ENCODE measurements at regions not wholly inside any gene's neighbourhood (a gene's known extent, or its start where the extent isn't known, plus 50 kb on each side); places are given as distances from the start of the nearest gene placed in this dataset.
"Not testable (repeated sequence)": the region's sequence is repeated elsewhere in the genome, so short reads cannot be mapped to it uniquely, and the experiment has no call there.

DNA sequence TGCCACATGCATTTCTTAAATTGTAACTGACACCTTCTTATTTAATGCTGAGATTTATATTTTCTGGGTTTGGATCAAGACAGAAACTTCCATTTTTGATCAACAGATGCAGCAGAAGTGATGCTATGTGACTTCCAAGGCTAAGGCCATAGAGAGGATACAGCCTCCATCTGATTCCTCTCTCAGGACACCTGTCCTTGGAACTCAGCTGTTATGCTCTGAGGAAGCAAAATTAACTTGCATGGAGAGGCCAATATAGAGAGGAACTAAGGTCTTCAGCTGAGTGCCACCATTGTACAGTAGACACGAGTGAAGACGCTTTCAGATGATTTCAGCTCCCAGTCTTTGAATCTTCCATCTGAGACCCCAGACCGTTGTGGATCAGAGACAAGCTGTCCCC, 296.9 kb upstream of the TBL1XR1 start:
- H4K20me1 ChIP-seq (ENCODE audit: insufficient read depth, low read length): no peaks in the 10 kb centered on the region
- H3K4me1 ChIP-seq (ENCODE audit: insufficient read depth, low read length): peaks cover 16% of the 10 kb centered on the region
- H3K9me3 ChIP-seq (ENCODE audit: low read depth, low read length): no peaks in the 10 kb centered on the region
- H3K27me3 ChIP-seq (ENCODE audit: insufficient read depth, low read length): no peaks in the 10 kb centered on the region
- no peaks in the 10 kb centered on the region for H3K36me3 ChIP-seq (ENCODE audit: insufficient read depth, low read length)
- H3K4me2 ChIP-seq (ENCODE audit: insufficient read depth, low read length): no peak overlapping the region
- no peaks in the 10 kb centered on the region for H3K79me2 ChIP-seq (ENCODE audit: insufficient read depth, low read length)
- no peak overlapping the region for H3K27ac ChIP-seq (ENCODE audit: low read depth, low read length)
- DNase-seq (ENCODE audit: insufficient read length, low spot score, missing footprints): no peak
- TF ChIP-seq, protein P1, sequence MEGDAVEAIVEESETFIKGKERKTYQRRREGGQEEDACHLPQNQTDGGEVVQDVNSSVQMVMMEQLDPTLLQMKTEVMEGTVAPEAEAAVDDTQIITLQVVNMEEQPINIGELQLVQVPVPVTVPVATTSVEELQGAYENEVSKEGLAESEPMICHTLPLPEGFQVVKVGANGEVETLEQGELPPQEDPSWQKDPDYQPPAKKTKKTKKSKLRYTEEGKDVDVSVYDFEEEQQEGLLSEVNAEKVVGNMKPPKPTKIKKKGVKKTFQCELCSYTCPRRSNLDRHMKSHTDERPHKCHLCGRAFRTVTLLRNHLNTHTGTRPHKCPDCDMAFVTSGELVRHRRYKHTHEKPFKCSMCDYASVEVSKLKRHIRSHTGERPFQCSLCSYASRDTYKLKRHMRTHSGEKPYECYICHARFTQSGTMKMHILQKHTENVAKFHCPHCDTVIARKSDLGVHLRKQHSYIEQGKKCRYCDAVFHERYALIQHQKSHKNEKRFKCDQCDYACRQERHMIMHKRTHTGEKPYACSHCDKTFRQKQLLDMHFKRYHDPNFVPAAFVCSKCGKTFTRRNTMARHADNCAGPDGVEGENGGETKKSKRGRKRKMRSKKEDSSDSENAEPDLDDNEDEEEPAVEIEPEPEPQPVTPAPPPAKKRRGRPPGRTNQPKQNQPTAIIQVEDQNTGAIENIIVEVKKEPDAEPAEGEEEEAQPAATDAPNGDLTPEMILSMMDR (IDR thresholded peaks at IDR 0.05; ENCODE audit: extremely low read depth, low read depth, low read length): no peak
- no peak overlapping the region for H2AFZ ChIP-seq (ENCODE audit: low read length)
- H3K4me3 ChIP-seq (ENCODE audit: insufficient read depth, low read length): no peak overlapping the region

DNA sequence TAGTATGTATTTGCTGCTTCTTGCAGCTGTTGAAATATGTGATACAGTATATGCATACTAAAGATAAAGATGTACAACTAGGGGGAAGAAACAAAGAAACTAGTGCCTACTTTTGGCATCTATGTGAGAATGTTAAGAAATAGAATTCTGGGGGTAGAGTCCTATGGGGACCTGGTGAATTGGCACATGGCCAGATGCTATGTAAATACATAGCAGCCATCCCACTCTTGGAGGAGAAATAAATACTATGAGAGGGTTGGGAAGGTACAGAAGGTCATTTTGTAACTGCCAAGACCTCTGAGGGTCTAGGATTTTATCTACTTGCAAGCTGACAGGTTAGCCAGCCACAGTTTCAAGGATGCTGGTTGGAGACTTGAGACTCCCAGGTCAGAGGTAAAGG, 298.3 kb upstream of the TBL1XR1 start:
- DNase-seq (ENCODE audit: insufficient read length, low spot score, missing footprints): no peak
- peaks cover 15% of the 10 kb centered on the region for H3K4me1 ChIP-seq (ENCODE audit: insufficient read depth, low read length)
- no peak overlapping the region for H3K4me3 ChIP-seq (ENCODE audit: insufficient read depth, low read length)
- H4K20me1 ChIP-seq (ENCODE audit: insufficient read depth, low read length): no peaks in the 10 kb centered on the region
- TF ChIP-seq, protein P1 (IDR thresholded peaks at IDR 0.05; ENCODE audit: extremely low read depth, low read depth, low read length): no peak
- no peak overlapping the region for H2AFZ ChIP-seq (ENCODE audit: low read length)
- no peak overlapping the region for H3K27ac ChIP-seq (ENCODE audit: low read depth, low read length)
- no peak overlapping the region for H3K4me2 ChIP-seq (ENCODE audit: insufficient read depth, low read length)
- H3K9me3 ChIP-seq (ENCODE audit: low read depth, low read length): no peaks in the 10 kb centered on the region
- H3K27me3 ChIP-seq (ENCODE audit: insufficient read depth, low read length): no peaks in the 10 kb centered on the region
- H3K36me3 ChIP-seq (ENCODE audit: insufficient read depth, low read length): no peaks in the 10 kb centered on the region
- H3K79me2 ChIP-seq (ENCODE audit: insufficient read depth, low read length): no peaks in the 10 kb centered on the region

DNA sequence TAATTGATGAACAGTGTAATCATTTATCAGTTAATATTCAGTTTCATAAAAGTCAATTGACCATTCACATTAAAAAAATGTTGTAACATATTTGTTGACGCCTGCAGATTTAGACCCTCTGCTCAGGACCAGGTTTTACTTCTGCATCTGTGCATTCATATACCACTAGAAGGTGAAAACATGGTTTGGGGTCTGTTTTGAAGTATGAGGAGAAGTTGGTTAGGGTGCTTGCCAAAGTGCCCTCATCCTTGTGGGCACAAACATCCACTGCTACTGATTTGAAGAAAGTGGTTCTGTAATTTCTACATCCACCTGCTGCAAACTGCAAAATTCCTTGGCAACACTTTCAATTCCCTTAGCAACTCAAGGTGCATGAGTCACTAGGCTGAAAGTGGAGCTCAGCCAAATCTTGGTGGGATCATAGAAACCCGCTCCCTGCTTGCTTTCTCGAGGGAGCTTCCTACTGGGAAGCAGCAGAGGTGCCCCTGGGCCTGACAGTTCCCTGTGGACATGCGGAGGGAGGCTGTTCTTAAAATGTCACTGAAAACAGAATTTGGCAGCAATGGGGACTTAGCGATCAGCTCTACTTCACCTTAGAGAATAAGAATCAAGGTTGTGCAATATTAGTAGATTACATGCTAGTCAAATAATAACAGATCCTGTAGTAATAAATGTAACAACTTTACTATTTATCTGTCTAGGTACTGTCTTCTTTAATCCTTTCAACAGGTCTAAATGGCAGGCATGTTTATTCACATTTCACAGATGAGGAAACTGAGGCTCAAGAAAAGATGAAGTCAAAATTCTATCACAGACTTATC, 301.0 kb upstream of the TBL1XR1 start:
- no peaks in the 10 kb centered on the region for H3K36me3 ChIP-seq (ENCODE audit: insufficient read depth, low read length)
- H3K4me3 ChIP-seq (ENCODE audit: insufficient read depth, low read length): no peak overlapping the region
- no peaks in the 10 kb centered on the region for H3K27me3 ChIP-seq (ENCODE audit: insufficient read depth, low read length)
- H3K79me2 ChIP-seq (ENCODE audit: insufficient read depth, low read length): no peaks in the 10 kb centered on the region
- H3K27ac ChIP-seq (ENCODE audit: low read depth, low read length): no peak overlapping the region
- DNase-seq (ENCODE audit: insufficient read length, low spot score, missing footprints): no peak
- H3K4me1 ChIP-seq (ENCODE audit: insufficient read depth, low read length): no peaks in the 10 kb centered on the region
- TF ChIP-seq, protein P1 (IDR thresholded peaks at IDR 0.05; ENCODE audit: extremely low read depth, low read depth, low read length): no peak
- H4K20me1 ChIP-seq (ENCODE audit: insufficient read depth, low read length): no peaks in the 10 kb centered on the region
- H3K9me3 ChIP-seq (ENCODE audit: low read depth, low read length): no peaks in the 10 kb centered on the region
- no peak overlapping the region for H3K4me2 ChIP-seq (ENCODE audit: insufficient read depth, low read length)
- H2AFZ ChIP-seq (ENCODE audit: low read length): no peak overlapping the region

DNA sequence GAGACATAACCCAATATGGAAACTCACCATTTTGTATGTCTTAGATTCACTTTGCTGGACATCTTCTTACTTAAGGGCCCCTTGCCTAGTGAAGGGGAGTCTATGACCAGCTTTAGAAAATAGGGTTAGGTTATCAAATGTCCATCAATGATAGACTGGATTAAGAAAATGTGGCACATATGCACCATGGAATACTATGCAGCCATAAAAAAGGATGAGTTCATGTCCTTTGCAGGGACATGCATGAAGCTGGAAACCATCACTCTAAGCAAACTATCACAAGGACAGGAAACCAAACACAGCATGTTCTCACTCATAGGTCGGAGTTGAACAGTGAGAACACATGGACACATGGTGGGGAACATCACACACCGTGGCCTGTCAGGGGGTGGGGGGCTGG, 301.8 kb upstream of the TBL1XR1 start:
- H4K20me1 ChIP-seq (ENCODE audit: insufficient read depth, low read length); DNase-seq (ENCODE audit: insufficient read length, low spot score, missing footprints); H3K9me3 ChIP-seq (ENCODE audit: low read depth, low read length); H3K27me3 ChIP-seq (ENCODE audit: insufficient read depth, low read length); H3K36me3 ChIP-seq (ENCODE audit: insufficient read depth, low read length); H3K27ac ChIP-seq (ENCODE audit: low read depth, low read length); H3K4me1 ChIP-seq (ENCODE audit: insufficient read depth, low read length); H3K79me2 ChIP-seq (ENCODE audit: insufficient read depth, low read length); H3K4me3 ChIP-seq (ENCODE audit: insufficient read depth, low read length); H2AFZ ChIP-seq (ENCODE audit: low read length); H3K4me2 ChIP-seq (ENCODE audit: insufficient read depth, low read length): not testable (repeated sequence)

Measured in osteoblast (primary cell).